HG02840 (cell line): ENCODE measurements at regions not wholly inside any gene's neighbourhood (a gene's known extent, or its start where the extent isn't known, plus 50 kb on each side); places are given as distances from the start of the nearest gene placed in this dataset.

Experiments used
- ATAC-seq: cut with Tn5 transposase; IDR thresholded peaks from one replicate; pipeline ENCODE4 v1.9.1; 2021; ENCODE audit warnings: mild to moderate bottlenecking, moderate library complexity, moderate number of reproducible peaks; ENCODE audit not compliant: unreplicated experiment, low FRiP score

GRCh38 chr10:44326474-44327030 lies 58.3 kb downstream of the CXCL12 start:
- no peak for ATAC-seq

- ATAC-seq = no peak
Measured at GRCh38 chr10:44325596-44326307, 59.1 kb downstream of the CXCL12 start.

GRCh38 chr10:44325157-44325556 lies 59.7 kb downstream of the CXCL12 start:
- ATAC-seq = no peak

GRCh38 chr10:44323838-44324237 lies 61.1 kb downstream of the CXCL12 start:
- ATAC-seq = no peak

GRCh38 chr10:44322137-44322536 lies 62.8 kb downstream of the CXCL12 start:
- no peak for ATAC-seq

GRCh38 chr10:44320756-44321155 lies 64.1 kb downstream of the CXCL12 start:
- ATAC-seq = no peak

GRCh38 chr10:44317856-44318255 lies 67.0 kb downstream of the CXCL12 start:
- no peak for ATAC-seq

- no peak for ATAC-seq
Measured at GRCh38 chr10:44316922-44317215, 68.0 kb downstream of the CXCL12 start.

GRCh38 chr10:44316187-44316921 lies 68.5 kb downstream of the CXCL12 start:
- no peak for ATAC-seq

GRCh38 chr10:44314802-44315460 lies 70.0 kb downstream of the CXCL12 start:
- ATAC-seq = no peak

- ATAC-seq = no peak
Measured at GRCh38 chr10:44313761-44314165, 71.1 kb downstream of the CXCL12 start.

GRCh38 chr10:44312401-44312800 lies 72.5 kb downstream of the CXCL12 start:
- no peak for ATAC-seq

GRCh38 chr10:44311563-44312051 lies 73.3 kb downstream of the CXCL12 start:
- ATAC-seq = no peak

GRCh38 chr10:44310762-44311562 lies 73.9 kb downstream of the CXCL12 start:
- no peak for ATAC-seq

GRCh38 chr10:44309939-44310761 lies 74.7 kb downstream of the CXCL12 start:
- ATAC-seq = no peak

GRCh38 chr10:44309361-44309760 lies 75.5 kb downstream of the CXCL12 start:
- no peak for ATAC-seq

GRCh38 chr10:44308935-44309334 lies 76.0 kb downstream of the CXCL12 start:
- ATAC-seq = no peak

GRCh38 chr10:44307691-44308090 lies 77.2 kb downstream of the CXCL12 start:
- ATAC-seq = no peak

GRCh38 chr10:44306762-44307161 lies 78.1 kb downstream of the CXCL12 start:
- no peak for ATAC-seq
